Occipital lobe (tissue), 1 donor: ENCODE measurements at regions not wholly inside any gene's neighbourhood (a gene's known extent, or its start where the extent isn't known, plus 50 kb on each side); places are given as distances from the start of the nearest gene placed in this dataset.

Experiments
- DNase-seq: peaks from one replicate; lab custom pipeline; 2025; lab: John Stamatoyannopoulos, UW

DNA sequence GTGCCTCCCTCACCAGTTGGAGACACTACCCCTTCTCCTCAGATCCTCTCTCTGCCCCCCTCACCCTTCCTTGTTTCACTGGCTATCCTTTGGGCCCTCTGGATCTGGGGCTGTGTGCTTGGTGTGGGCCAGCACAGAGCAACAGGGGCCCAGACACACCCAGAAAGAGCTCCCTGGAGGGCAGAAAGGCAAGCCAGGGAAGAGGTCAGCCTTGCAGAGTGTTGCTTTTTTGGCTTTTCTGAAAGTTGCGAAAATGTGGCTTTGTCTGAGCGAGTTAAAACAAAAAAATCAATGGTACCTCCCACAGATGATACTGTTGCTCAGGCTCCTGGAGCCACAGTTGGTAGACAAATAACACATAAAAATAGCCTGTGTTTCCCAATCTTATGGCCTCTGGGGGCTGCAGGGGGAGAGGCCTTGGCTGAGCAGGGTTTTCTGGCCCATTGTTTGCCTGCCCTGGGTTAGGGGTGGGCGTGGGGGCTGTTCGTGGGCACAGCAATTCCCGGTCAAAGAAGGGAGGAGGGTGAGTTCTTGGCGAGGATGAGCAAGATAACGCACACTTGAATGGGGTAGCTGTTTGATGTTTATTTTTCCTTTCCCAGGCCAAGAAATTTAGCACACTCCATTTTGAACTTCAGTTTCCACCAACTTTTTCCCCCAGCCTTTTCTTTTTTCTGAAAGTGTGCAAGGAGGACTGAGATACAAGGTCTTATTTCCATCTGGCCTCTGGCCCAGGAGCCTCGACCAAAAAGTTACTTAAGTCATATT, 167.0 kb upstream of the HAAO start:
- DNase-seq: no peak

GRCh38 chr2:42958741-42959233, 166.4 kb upstream of the HAAO start:
- no peak for DNase-seq

- no peak for DNase-seq
Observed at GRCh38 chr2:42957861-42958301, 165.5 kb upstream of the HAAO start.

DNA sequence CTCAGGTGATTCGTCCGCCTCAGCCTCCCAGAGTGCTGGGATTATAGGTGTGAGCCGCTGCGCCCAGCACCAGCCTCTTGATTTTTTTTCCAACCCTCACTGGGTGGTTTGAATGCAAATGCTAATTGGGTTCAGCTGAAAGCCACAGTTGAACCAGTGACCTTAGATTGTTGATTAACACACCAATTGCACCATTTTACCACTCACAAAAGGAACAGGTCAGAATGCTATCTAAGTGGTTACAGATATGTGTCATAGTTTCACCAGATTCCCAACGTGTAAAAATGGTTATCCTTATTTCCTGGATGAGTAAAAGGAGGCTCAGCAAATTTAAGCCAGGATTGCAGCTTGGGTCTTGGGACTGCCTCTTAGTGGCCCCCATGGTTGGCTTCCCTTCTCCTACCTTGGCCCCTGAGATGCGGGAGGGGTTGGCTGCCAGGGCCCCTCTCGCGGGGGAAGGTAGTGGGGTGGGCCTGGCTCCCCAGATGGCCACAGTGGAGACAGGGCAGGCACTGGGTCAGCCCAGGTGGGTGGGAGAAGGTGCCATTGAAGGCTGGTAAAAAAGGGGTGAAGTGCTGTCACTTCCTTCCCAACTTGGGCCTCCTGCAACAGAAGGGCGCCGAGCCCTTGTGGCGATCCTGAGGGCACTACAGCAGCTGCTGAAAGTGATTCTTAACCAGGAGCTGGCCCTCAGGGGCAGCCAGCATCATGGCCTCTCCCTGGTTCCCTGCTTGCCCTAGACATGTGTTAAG, 164.9 kb upstream of the HAAO start:
- DNase-seq: no peak

DNA sequence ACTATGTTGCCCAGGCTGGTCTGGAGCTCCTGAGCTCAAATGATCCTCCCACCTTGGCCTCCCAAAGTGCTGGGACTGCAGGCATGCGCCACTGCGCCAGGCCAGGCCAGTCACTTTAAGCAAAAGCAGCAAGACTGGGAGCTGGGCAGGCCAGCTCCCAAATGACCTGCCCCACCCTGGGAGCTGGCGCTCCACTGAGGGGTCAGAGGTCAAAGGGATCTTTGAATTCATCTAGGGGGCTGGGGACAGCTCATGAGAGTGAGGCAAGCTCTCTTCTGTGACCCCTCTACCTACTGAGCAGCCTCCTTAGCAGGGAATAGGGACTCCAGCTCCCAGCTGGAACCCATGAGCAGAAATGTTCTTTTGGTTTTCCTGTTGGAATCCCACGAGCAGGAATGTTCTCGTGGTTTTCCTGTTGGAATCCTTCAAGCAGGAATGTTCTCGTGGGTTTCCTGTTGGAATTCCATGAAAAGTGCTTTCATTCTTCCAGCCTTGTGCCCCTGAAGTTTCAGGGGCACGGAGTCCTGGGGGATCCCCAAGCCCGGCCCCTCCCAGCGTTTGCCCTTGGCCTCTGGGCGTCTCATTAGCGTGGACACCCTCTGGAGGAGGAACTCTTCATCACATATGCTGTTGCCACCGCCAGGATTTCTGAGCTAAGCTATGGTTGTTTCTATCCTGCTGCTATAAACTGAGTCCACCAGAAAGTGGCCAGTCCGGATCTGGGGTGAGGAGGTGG, 162.0 kb upstream of the HAAO start:
- DNase-seq: no peak

- DNase-seq: no peak
Observed at GRCh38 chr2:42953216-42953615, 160.8 kb upstream of the HAAO start.

GRCh38 chr2:42951263-42951938, 159.0 kb upstream of the HAAO start:
- no peak for DNase-seq

DNA sequence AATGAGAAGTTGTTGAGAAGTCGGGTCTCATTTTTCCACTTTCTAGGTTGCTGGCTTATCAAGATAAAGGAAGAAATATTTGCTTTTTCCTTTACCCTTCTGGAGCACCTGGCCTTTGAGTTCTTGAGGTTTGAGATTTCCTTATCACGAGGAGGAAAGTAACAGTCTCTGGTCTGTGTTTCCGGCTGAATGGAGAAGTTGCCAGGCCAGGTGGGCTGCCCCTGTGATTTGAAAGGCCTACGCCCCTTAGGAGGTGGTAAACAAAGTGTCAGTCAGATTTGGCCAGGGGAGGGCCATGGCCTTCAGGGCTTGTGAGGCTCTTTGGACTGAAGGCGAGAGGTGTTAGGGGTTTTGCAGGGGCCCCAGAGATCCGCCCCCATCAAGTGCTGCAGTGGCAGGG, 156.7 kb upstream of the HAAO start:
- DNase-seq: no peak

GRCh38 chr2:42947809-42948600, 155.6 kb upstream of the HAAO start:
- no peak for DNase-seq

DNA sequence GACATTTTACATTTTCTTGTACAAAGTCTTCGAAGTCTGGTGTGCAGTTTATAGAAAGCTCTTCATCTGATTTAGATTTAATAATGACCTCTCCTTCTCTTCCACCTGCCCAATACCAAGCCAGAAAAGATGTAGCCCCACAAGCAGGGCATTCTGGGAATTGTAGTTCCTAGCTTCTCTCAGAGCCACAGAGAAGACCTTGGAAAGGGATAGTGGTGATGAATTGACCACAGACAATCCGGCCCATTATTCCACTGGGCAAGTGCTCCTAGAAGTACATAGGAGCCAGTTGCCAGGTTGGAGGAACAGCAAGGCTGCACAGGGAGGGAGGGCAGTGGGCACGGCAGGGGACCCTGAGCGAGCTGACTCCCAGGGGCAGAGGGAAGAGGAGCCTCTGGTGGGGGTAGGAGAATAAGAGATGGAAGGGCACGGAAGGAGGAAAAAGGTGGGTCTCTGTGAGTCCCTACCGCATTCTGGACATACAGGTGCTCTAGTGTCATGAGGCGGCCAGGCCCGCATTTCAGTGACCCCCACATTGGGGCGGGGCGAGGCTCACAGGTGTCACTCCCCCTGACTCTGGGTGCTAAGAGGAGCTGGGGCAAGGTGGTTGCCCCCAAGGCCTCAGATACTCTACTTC, 152.5 kb upstream of the HAAO start:
- no peak for DNase-seq

GRCh38 chr2:42942990-42943493, 150.7 kb upstream of the HAAO start:
- DNase-seq: no peak

- no peak for DNase-seq
Observed at GRCh38 chr2:42942214-42942989, 150.0 kb upstream of the HAAO start.

GRCh38 chr2:42941633-42942176, 149.3 kb upstream of the HAAO start:
- no peak for DNase-seq

- DNase-seq: no peak
Observed at GRCh38 chr2:42939411-42940206, 147.2 kb upstream of the HAAO start.

DNA sequence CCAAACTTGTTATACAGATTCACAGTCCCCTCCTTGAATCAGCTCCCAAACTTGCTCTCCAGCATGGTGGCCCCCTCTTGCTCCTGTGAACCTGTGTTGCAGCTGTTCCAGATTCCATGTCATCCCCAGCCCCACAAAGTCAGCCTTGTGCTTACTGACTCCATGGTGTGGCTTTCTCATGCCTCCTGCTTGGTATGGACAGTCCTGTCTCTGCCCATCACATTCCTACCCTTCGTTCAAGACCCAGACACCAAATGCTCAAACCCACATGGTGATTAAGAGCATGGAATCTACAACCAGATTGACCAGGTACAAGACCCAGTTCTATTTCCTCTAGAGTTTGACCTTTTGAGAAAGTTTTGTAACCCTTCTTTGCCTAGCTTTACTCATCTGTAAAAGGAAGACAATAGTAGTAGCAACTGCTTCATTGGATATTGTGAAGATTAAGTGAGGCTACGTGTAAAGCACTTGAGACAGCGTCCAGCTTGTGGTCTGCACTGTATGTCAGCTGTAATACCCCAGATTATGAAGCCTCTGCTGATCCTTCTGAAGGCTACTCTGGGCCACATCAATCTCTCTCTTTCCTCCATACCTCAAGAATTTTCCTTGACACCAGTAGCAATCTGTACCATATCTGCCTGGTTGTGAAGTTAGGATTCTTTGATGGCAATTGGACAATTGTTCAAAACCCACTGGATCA, 146.4 kb upstream of the HAAO start:
- DNase-seq: no peak

DNA sequence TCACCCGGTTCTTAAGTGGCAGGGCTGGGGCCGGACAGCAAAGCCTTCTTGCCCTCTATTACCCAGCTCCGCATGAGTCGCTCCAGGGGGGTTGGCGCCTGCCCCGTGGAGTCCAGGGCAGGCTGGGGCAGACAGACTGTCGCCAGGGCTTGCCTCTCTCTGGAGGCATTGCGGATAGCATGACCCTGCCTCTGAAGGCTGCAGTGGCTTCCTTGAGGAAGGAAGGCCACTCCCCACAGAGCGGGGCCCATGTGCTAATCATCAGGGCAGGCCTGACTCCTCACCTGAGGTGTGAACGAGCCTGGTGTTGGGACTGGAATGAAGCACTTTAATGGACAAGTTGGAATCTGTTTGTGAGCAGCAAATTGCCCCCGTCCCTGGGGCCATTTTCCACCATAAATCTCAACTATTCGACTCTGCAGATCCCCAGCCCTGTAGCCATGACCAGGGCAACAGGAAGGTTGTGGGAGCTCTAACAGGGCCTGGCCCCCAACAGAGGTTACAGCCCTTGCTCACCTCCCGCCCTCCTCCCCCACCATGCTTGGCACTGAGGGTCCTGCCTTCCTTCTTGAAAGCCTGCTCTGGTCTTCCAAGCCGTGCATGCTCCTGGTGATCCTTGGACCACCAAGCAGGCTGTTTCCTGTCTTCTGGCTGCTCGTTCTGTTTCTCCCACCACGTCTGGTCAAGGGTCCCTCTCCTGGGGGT, 144.9 kb upstream of the HAAO start:
- DNase-seq: no peak
